Hepatocyte (in vitro differentiated cells): ENCODE measurements at regions not wholly inside any gene's neighbourhood (a gene's known extent, or its start where the extent isn't known, plus 50 kb on each side); places are given as distances from the start of the nearest gene placed in this dataset.

ENCODE experiments used
- DNase-seq: peaks from one replicate; pipeline ENCODE4 v3.0.0-alpha.2; 2016; ENCODE audit warnings: low spot score
- H2AFZ ChIP-seq: fragments of 200-600 bp; sonication (generic); 2 replicates; pipeline ENCODE4 v1.6.0; 2016; ENCODE audit warnings: antibody characterized with exemption, mild to moderate bottlenecking
- H3K27ac ChIP-seq: fragments of 200-600 bp; sonication (generic); 2 replicates; pipeline ENCODE4 v1.5.1; 2016; ENCODE audit warnings: mild to moderate bottlenecking
- H3K27me3 ChIP-seq: fragments of 200-600 bp; sonication (generic); 2 replicates; pipeline ENCODE4 v1.6.1; 2016
- H3K36me3 ChIP-seq: fragments of 200-600 bp; sonication (generic); replicated peaks from 2 replicates; pipeline ENCODE4 v1.5.1; 2016; ENCODE audit warnings: low read depth; ENCODE audit not compliant: insufficient read depth
- H3K4me1 ChIP-seq: fragments of 200-600 bp; sonication (generic); 2 replicates; pipeline ENCODE4 v1.5.1; 2016; ENCODE audit warnings: mild to moderate bottlenecking, moderate library complexity; ENCODE audit not compliant: insufficient read depth
- H3K4me2 ChIP-seq: fragments of 200-600 bp; sonication (generic); 2 replicates; pipeline ENCODE4 v1.6.0; 2016
- H3K4me3 ChIP-seq: fragments of 200-600 bp; sonication (generic); 2 replicates; pipeline ENCODE4 v1.5.1; 2016; ENCODE audit warnings: mild to moderate bottlenecking
- H3K79me2 ChIP-seq: fragments of 200-600 bp; sonication (generic); 2 replicates; pipeline ENCODE4 v1.6.0; 2017; ENCODE audit warnings: mild to moderate bottlenecking
- H3K9me2 ChIP-seq: fragments of 200-600 bp; sonication (generic); replicated peaks from 2 replicates; pipeline ENCODE4 v1.6.0; 2017; ENCODE audit warnings: mild to moderate bottlenecking; ENCODE audit not compliant: insufficient read depth
- H3K9me3 ChIP-seq: fragments of 200-600 bp; sonication (generic); 2 replicates; pipeline ENCODE4 v1.5.1; 2016; ENCODE audit warnings: low read depth, mild to moderate bottlenecking
- H4K20me1 ChIP-seq: fragments of 200-600 bp; sonication (generic); 2 replicates; pipeline ENCODE4 v1.6.0; 2016; ENCODE audit warnings: mild to moderate bottlenecking; ENCODE audit not compliant: insufficient read depth, poor library complexity, severe bottlenecking
- CTCF ChIP-seq: fragments of 200-600 bp; sonication (generic); IDR thresholded peaks from 2 replicates; pipeline ENCODE4 v1.5.1; 2016; ENCODE audit warnings: antibody characterized with exemption, mild to moderate bottlenecking; ENCODE audit not compliant: poor library complexity
- EZH2 ChIP-seq: fragments of 200-600 bp; sonication (generic); IDR thresholded peaks from 2 replicates; pipeline ENCODE4 v1.6.1; 2016; ENCODE audit warnings: antibody characterized with exemption, mild to moderate bottlenecking, borderline replicate concordance
- EZH2phosphoT487 ChIP-seq: fragments of 200-600 bp; sonication (generic); IDR thresholded peaks from one replicate; pipeline ENCODE4 v1.6.1; 2018; ENCODE audit warnings: antibody characterized with exemption, mild to moderate bottlenecking, low read depth, moderate library complexity; ENCODE audit not compliant: unreplicated experiment, severe bottlenecking
- WGBS: methylation state at CpG from one replicate; pipeline ENCODE4 v1.1.6; 2016; ENCODE audit warnings: low lambda C conversion rate; ENCODE audit errors: missing lambda C conversion rate; 5-methylcytosine and 5-hydroxymethylcytosine counted together

GRCh38 chr5:6112538-6112937 is 265.8 kb downstream of the MED10 start:
- Histone ChIP-seq H3K27ac (no peak overlapping the region), H3K79me2 (no peaks in the 10 kb centered on the region), H3K27me3 (no peaks in the 10 kb centered on the region), H3K36me3 (no peaks in the 10 kb centered on the region), H3K4me2 (no peak overlapping the region), H2AFZ (no peak overlapping the region), H3K9me3 (no peaks in the 10 kb centered on the region), H4K20me1 (no peaks in the 10 kb centered on the region), H3K9me2 (no peaks in the 10 kb centered on the region), H3K4me3 (no peak overlapping the region), H3K4me1 (no peaks in the 10 kb centered on the region)
- no peak for DNase-seq
- TF ChIP-seq CTCF, result no peak
- TF ChIP-seq EZH2phosphoT487, result no peak
- TF ChIP-seq EZH2, result no peak

- no peaks in the 10 kb centered on the region for H4K20me1 ChIP-seq
- no peak overlapping the region for H2AFZ ChIP-seq
- H3K9me2 ChIP-seq, result no peaks in the 10 kb centered on the region
- H3K36me3 ChIP-seq, result no peaks in the 10 kb centered on the region
- H3K4me3 ChIP-seq, result no peak overlapping the region
- no peaks in the 10 kb centered on the region for H3K79me2 ChIP-seq
- WGBS, result 86% methylated on average over 3 of the region's 3 CpGs
- no peak overlapping the region for H3K27ac ChIP-seq
- no peak for DNase-seq
- H3K27me3 ChIP-seq, result no peaks in the 10 kb centered on the region
- no peak overlapping the region for H3K4me2 ChIP-seq
- H3K4me1 ChIP-seq, result no peaks in the 10 kb centered on the region
- H3K9me3 ChIP-seq, result no peaks in the 10 kb centered on the region
- TF ChIP-seq EZH2phosphoT487, result no peak
- no peak for TF ChIP-seq CTCF
- TF ChIP-seq EZH2, result no peak
Observed at GRCh38 chr5:6112125-6112524, 266.2 kb downstream of the MED10 start.

- H3K36me3 ChIP-seq, result no peaks in the 10 kb centered on the region
- no peak overlapping the region for H3K4me2 ChIP-seq
- no peak overlapping the region for H3K27ac ChIP-seq
- H3K27me3 ChIP-seq, result no peaks in the 10 kb centered on the region
- H3K4me3 ChIP-seq, result no peak overlapping the region
- no peaks in the 10 kb centered on the region for H3K9me3 ChIP-seq
- H3K79me2 ChIP-seq, result no peaks in the 10 kb centered on the region
- DNase-seq, result no peak
- no peaks in the 10 kb centered on the region for H4K20me1 ChIP-seq
- 87% methylated on average over 6 of the region's 6 CpGs for WGBS
- H2AFZ ChIP-seq, result no peak overlapping the region
- no peaks in the 10 kb centered on the region for H3K9me2 ChIP-seq
- no peaks in the 10 kb centered on the region for H3K4me1 ChIP-seq
- TF ChIP-seq CTCF, result no peak
- TF ChIP-seq EZH2, result no peak
- no peak for TF ChIP-seq EZH2phosphoT487
Observed at GRCh38 chr5:6111131-6111530, 267.2 kb downstream of the MED10 start.

- Histone ChIP-seq H2AFZ (no peak overlapping the region), H3K27me3 (no peaks in the 10 kb centered on the region), H3K27ac (no peak overlapping the region), H3K4me1 (no peaks in the 10 kb centered on the region), H3K9me3 (no peaks in the 10 kb centered on the region), H3K9me2 (no peaks in the 10 kb centered on the region), H3K4me2 (no peak overlapping the region), H3K79me2 (no peaks in the 10 kb centered on the region), H3K36me3 (no peaks in the 10 kb centered on the region), H4K20me1 (no peaks in the 10 kb centered on the region), H3K4me3 (no peak overlapping the region)
- TF ChIP-seq EZH2 (no peak), CTCF (no peak)
- WGBS, result 91% methylated on average over 8 of the region's 8 CpGs
- DNase-seq, result no peak
Observed at GRCh38 chr5:6110441-6111005, 267.8 kb downstream of the MED10 start.
